ENCODE measurements at regions not wholly inside any gene's neighbourhood (a gene's known extent, or its start where the extent isn't known, plus 50 kb on each side); places are given as distances from the start of the nearest gene placed in this dataset.

GRCh38 chr6:123747515-123747914, 56.1 kb upstream of the NKAIN2 start:
- no peak for DNase-seq

GRCh38 chr6:123745895-123746294, 57.8 kb upstream of the NKAIN2 start:
- DNase-seq: peak in 1 of 3 donors; percentile 5

GRCh38 chr6:123744840-123745239, 58.8 kb upstream of the NKAIN2 start:
- no peak for DNase-seq

- DNase-seq: peak in 1 of 3 donors; percentile 6
These were observed 61.0 kb upstream of the NKAIN2 start for GRCh38 chr6:123742626-123743025.

GRCh38 chr6:123733180-123733579, 70.5 kb upstream of the NKAIN2 start:
- DNase-seq: no peak

- DNase-seq: no peak
These were observed 79.8 kb upstream of the TRDN start for GRCh38 chr6:123716506-123716905.

- peak; percentile 6 to 32 (median 7) for DNase-seq
These were observed 78.5 kb upstream of the TRDN start for GRCh38 chr6:123715006-123715863.

GRCh38 chr6:123712831-123713230, 76.1 kb upstream of the TRDN start:
- DNase-seq: no peak

GRCh38 chr6:123702943-123703342, 66.2 kb upstream of the TRDN start:
- DNase-seq: no peak

- DNase-seq: no peak
These were observed 51.1 kb upstream of the TRDN start for GRCh38 chr6:123687864-123688263.

Data from muscle of back (tissue), 3 donors.